Urothelium cell line (cell line): ENCODE measurements at regions not wholly inside any gene's neighbourhood (a gene's known extent, or its start where the extent isn't known, plus 50 kb on each side); places are given as distances from the start of the nearest gene placed in this dataset.
A peak's percentile ranks its signal among the peaks of the same experiment; 100 is the strongest.

Experiments used
- DNase-seq: peaks from one replicate; pipeline ENCODE4 v3.0.0; 2011; ENCODE audit warnings: low spot score, mixed read lengths
- FAIRE-seq: peaks from 2 replicates; lab custom pipeline; 2011; peaks lifted over from hg19 to GRCh38; lab: Jason Lieb, UNC

DNA sequence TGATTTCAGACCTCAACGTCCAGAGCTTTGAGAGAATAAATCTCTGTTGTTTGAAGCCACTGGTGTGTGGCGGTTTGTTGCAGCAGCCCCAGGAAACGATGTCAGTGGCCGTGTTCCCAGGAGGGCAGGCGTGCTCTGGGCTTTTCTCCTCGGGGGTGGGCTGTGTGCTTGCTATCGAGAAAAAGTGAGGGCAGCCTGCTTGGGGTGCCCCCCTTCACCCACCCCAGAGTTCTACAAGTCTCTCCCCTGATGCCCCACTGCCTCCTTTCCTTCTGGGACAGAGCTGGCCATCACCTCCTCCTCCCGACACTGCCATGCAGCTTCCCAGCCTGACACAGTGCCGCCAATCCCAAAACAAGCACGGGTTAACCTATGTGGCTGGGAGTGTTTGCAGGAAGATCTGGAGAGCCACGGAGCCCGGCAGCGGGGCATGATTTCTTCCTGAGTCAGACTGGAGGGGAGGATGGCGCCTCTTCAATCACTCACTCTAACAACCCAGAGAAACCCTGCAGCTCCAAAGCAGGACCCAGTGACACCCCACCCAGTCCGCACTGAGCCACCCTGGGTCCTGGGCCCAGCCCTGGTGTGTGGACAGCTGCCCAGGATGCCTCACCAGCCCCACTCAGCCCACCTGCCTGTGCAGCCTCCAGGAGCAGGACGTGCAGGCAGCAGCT, 213.7 kb upstream of the RAB6C start:
- no peak for FAIRE-seq

DNA sequence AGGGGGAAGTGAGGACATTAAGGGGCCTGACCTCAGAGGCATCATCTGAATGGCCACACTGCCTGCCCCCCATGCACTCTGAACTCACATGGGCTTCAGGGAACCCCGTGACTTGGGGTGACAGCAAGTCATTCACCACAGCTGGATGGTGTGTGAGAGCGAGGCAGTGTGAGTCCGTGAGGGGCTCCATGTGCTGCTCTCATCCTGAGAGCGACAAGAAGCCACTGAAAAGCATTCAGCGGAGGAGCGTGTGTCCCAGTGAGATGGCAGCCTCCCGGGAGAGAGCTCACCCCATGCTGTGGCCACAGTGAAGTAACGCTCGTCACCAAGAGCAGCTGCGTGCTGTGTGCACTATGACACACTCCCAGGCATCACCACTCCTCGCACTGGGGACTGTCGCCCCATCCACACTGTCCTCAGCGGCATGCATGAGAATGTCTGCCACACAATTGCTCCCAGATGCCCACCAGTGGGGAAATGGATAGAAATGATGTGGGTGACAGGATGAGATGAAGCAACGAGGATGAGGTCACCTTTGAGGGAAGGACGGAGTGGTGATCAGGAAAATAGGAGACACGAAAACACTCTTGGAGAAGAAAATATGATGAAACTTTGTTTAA, 213.0 kb upstream of the RAB6C start:
- FAIRE-seq (no peak), DNase-seq (no peak)

More for the DNA sequence above, 213.7 kb upstream of the RAB6C start:
- no peak for DNase-seq

DNA sequence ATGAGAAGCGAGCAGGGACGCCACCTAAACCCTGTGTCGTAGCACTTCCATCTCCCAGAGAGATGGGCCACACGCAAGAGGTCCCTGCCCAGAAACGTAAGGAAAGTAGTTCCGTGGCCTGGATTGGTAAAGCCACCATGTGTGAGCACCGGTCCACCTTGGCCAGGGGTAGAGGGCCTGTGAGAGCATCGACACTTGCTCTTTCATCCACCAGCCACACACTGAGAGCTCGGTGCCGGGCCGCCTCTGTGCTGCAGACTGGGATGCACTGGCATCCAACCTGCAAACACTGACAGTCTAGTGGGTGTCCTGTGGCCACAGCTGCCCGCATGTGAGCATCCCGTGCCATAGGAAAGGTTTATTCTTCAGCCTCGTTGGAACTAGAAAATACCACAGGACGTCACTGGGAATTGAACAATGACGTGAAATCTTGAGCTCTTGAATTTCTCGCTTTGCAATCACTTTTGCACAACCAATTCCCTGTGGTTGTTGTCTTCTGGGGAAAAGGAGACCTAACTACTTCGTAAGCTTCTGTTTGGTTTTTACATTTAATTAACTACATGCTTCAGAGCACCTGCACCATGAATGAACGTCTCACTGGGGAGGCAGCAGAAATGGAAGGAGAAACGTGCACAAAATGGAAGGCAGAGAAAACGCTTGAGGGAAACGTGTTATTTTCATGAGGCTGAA, 212.0 kb upstream of the RAB6C start:
- no peak for FAIRE-seq
- DNase-seq: no peak

DNA sequence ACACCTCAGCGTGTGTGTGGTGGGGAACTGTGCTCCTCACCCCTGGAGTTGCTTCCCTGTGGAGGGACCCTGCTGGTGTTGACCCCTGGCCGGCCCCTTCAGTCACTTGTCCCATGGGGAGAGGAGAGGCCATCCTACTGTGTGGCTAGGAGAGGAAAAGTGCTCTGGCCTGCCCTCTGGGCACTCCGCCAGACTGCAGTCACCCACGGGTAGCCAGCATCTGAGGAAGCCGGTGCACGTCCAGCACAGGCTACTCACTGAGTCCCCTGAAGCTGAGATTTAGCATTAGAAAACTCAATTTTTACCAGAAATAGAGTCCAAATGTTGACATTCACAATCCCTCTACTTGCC, 211.5 kb upstream of the RAB6C start:
- FAIRE-seq: no peak
- DNase-seq: no peak

DNA sequence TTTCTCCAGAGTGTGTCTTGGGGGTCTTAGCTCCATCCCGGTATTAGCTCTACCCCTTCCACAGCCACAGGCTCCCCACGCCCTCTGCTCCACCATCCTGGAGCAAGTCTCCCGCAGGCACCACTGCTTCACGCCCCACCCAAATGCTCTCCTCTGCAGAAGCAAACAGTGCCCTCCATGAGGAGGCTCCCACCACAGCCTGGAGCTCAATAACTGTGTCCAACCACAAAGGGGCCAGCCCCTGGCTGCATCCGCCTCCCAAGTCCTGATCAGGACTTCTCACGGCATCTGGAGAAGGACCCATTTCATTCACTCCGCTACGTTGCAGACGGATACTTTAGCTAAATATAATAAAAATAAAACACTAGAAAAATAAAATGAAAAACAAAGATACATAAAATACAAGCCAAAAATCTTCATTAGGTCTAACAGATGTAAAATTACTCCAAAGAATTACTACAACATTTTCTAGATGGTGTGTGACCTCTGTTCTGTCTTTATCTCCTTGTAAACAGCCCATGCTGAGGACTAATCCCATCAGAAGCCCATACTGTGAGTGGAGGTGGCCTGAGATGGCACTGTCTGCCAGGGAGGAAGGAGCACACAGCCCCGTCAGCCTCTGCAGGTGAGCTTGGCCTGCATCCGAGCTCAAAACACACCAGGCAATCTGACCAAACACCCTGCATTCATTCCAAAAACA, 210.8 kb upstream of the RAB6C start:
- FAIRE-seq (no peak), DNase-seq (no peak)

DNA sequence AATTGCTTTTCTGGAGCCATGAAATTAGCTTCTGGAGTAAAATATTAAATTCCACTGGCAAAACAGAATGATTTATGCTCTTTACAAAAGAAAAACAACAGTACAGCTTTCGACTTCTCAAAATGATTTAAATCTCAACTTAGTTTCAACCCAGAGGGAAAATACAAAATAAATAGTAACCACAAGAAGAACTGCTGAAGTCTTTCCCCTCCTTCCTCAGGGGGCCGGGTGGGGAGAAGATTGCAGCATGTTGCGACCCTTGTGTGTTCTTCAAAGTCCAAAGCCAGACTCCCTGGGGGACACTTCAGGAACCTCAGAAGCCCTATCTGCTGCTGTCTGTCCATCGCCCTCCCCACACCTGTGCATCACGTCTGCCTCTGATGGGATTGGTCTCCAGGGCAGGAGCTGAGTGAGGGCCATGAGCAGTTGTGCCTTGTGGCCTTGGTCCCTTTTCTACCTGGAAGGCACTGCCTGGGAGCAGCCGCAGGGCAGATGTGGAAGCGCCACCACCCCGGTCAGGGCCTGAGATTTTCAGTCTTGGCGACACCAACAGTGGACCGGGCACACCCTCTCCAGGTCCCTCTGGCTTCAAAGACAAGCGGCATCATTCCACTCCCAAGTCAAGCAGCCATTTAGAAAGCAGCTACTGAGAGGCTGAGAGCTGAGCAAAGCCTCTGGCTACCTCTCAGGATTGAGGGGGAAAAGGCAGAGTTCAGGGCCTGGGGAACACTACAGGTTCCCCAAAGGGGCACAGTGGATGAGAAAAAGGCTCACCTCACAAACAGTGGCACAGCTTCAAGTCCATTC, 210.1 kb upstream of the RAB6C start:
- DNase-seq (no peak), FAIRE-seq (no peak)

DNA sequence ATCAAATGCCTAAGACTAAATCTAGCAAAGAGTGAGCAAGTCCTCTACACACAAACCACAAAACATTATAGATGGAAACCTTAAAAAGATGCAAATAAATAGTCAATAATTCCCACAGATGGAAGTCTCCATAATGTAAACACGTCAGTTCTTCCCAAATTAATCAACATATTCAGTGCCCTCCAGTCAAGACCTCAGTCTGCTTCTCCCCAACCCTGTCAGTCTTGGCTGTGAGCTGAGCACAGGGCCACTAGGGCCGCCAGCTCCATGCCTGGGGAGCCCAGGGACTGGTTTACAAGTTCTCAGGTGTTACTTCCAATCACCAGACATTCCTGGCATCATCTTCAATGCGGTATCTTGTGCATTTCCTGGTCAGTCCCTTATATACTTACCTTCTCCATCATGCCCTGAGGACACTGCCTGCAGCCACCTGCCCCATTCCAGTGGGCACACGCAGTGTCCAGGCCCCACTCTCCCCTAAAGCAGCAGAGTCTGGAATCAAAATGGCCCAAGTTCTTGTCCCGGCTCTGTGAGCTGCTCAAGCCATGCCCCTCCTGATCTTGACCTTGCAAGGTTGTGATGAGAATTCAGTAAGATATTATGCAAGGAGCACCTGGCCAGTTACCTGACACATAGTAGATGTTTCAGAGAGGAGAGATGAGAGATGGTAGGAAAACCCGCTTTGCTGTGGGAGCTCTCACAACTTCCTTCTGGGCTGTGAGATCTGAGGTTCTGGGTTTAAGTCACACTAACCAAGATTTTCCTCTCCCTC, 207.9 kb upstream of the RAB6C start:
- FAIRE-seq: no peak

DNA sequence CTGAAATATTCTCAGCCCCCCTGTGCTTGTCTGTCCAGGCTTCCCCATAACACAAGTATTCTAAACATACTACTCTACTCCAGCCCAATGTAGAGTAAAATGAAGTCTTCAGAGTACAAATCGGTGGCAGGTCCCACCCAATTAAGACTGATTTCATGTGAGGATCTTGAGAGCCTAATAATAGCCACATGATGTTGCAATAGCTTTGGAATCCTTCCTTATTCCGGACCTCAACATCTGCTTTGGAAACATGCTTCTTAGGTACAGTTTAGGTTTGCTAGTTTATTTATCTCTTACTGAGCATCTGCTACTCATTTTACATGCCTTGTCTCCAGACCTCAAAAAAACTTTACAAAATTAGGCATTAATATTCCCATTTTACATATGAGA, 207.3 kb upstream of the RAB6C start:
- FAIRE-seq (no peak), DNase-seq (no peak)

More for the DNA sequence above, 207.9 kb upstream of the RAB6C start:
- DNase-seq: no peak

DNA sequence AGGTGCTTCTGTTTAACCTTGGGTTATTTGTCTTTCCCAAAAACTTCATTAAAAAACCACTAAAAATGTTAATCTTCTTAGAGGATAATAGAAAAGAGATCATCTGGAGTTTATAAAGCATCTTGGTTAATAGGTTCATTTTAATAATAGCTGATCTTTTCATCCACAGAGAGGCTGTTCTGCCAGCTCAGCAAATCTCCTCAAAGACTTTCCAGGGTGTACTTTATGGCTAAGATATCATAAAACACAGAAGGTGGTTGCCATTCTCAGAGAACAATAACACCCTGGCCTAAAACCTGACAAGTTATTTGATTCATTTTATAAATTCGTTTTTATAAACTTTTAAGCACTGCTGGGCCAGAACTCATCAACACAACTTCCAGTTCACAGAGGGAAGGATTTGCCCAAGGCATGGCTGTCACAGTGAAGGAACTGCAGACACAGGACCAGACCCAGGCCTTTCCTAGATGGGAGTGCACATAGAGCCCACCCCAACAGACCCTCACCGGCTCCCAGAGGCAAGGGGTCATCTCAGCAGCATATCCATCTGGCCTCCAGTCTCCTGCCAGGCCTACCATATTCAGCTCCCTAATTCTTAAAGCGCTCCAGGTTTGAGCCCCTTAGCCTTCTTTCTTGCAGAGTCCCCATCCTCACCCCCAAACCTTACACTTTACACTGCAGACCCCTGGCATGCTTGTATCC, 203.4 kb upstream of the RAB6C start:
- DNase-seq (no peak), FAIRE-seq (no peak)

DNA sequence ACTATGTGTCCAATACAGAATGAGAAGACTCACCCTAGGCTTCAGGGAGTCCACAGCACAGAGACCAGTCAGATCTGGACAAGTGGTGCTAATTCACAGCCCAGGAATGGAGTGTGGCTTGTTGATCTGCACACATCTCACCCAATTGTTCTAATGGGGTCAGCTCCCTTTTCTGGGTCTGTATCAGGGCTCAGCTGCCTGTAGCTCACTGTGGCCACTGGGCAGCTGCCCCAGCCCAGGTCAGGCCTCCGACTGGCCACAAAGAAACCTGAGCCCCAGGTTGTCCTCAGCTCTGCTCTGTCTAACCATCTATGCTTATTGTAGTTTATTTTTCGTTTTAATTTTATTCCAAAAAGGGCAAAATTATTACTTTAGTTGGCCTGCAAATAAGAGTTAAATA, 202.3 kb upstream of the RAB6C start:
- FAIRE-seq (no peak), DNase-seq (no peak)

DNA sequence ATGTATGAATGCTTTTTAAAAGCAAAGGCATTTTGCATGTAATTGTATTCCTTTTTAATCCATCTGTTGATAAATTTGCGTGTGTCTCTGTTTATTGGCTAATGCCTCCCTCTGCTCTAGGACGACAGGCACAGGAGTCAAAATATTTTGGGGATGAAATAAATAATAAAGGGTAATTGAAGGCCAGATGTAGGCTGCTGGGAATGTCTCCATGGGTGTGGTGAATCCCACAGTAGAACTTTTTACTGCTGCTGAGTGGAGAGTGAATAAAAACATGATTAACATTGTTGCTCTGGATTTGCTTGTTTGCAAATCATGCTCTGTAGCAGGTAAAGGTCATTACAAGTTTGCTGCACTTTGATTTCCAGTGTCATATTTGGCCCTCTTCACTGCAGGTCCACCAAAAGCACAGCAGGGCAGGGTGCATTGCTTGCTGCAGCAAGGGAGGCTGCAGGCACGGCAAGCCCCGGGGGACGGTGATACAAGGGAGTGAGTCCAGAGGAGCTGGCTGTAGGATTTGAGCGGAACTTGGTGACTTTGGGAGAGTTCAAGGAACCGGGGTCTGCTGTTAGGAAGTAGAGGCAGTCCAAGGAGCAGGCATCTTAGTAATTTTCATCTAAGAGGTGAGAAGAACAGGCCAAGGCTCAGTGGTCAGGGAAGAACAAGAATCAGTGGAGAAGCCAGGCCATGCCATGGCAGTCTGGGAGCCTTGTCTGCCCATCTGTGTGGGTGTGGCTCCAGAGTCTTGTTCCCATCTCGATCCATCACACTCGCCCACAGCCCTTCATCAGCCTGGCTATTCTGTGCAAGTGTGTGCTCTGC, 201.5 kb upstream of the RAB6C start:
- DNase-seq (no peak), FAIRE-seq (no peak)

DNA sequence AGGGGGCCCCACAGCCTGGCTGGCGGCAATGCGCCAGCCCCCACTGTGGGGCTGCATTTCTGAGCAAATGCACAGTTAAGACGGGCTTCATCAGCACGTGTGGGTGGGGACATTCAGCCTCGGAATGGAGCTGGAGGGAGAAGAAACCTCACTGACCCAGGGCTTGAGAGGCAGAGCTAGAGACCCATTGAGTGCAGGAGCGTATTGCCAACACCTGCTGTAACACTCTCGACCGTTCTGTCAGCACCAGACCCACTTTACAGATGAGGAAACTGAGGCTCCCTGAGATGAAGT, 200.9 kb upstream of the RAB6C start:
- FAIRE-seq (no peak), DNase-seq (no peak)

DNA sequence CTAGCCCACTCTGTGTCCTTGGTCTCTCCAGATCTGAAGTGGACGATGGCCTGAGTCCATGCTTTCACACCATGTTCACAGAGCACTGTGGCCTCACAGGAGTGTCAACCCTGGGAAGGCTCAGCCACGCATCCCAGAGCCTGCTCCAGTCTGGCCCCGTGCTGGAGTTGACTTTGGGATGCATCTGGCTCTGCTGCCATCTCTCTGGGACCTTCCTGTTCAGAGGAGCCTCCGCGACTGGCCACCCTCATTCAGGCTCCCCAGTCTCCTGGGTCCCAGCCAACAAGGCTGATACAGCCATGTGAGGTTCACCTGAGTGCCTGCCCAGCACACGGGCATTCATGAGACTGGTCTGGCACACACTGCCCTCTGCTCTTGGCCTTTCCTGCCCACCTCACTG, 199.7 kb upstream of the RAB6C start:
- DNase-seq: no peak
- peak; percentile 23 for FAIRE-seq

DNA sequence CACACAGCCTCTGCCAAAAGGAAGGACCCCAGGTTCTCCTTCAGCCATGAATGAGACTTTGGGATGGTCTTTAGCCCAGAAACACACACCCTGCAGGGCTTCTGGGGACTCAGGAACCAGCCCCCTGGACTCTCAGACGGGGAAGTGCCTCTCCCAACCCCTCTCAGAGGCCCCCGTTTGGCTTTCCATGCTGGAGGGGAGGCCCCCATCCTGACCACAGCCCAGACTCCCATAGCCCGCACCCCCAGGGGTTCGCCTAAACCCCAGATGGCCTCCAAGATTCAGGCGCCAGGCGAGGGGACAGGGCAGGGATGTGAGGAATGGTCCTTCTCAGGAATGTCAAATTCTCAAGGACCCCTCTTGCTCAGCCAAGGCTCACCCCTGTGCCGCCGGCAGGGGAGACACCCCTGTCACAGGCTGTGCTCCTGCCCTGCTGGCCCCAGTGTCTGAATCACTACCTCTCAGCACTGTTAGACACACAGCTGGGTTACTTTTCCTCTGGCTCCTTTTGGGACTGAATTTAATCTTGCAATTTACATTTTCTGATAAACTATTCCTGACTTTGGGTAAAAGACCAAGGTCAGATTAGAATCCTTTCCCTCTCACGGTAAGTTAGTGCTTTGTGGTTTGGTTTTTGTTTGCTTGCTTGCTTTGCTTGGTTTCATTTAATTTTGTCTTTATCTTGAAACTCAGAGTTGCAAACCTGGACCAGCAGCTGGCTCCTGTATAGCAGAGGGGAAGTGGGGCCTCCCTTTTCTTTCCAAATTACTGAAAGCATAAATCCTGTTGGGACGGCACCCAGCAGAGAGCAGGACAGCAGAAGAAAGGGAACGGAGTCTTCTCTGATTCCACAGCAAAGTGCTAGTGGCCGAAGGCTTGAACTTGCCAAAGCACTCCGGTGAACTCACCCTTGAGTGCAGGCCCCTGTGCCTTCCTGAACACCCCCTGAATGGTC, 198.9 kb upstream of the RAB6C start:
- no peak for FAIRE-seq
- no peak for DNase-seq

DNA sequence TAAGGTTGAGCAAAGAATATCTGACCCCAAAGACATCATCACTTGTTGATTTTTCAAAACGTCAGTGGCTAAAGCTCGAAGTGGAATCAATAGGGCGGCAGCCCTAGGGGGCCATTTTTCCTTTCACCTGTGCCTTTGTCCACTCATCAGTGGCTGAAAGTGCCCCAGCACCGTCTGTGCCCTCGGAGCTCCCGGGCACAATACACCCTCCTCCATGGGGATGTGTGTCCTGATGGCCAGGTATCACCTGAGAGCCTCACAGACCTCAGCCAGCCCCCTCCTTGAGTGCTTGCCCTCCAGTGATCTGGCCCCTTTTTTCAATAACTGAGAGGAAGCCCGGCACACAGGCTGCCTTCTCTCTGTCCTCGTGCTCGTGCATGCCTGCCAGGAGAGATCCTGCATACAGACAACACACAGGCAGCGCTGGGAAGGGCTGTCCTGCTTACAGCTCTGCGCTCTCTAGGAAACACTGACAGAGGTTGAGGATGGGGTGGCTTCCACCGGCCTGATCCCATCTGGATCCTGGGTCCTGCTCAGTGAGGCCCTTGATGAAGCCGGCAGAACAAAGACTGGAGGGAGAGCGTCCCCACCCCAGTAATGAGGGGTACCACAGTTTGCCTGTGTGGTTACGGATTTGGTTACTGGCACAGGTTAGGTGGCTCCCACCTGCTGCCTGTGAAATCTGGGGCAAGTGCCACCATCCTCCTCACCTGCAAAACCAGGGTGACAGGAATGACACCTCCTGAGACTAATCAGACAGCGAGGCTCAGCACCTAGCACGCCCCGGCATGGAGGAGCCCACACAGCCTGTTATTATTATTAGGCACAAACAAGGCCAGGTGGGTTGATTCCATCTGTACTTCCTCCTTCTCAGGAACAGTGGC, 197.5 kb upstream of the RAB6C start:
- DNase-seq: no peak
- no peak for FAIRE-seq

DNA sequence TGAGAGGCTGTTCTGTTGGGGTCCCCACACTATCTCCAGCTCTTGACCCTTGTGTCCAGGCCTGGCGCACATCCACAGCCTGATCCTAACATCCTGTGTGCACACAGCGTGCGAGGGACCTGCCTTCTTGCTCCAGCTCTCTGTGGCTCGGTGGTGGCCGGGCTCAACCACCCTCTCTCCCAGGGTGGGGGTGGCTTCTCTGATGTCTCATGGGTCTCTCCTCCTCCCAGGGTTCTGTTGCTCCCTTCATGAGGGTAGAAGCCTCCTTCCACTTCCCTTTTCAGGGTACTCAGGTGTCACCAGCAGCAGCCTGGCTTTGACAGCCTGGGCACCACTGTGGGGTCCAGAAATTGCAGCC, 196.9 kb upstream of the RAB6C start:
- FAIRE-seq (no peak), DNase-seq (no peak)

DNA sequence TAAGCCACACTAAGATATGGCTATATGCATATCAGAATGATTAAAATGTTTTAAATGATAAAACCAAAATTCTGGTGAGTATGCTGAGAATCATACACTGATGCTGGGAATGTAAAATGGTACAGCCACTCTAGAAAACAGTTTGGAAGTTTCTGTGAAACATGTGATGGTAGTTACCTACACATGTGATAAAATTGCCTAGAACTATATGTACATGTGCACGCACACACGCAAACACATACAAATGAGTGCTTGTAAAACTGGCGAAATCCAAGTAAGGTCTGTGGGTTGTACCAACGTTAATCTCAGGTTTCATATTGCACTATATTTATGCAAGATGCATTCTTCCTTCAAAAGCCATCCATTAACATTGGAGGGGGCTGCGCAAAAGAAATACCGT, 195.0 kb upstream of the RAB6C start:
- no peak for FAIRE-seq
- no peak for DNase-seq
